ENCODE measurements at regions not wholly inside any gene's neighbourhood (a gene's known extent, or its start where the extent isn't known, plus 50 kb on each side); places are given as distances from the start of the nearest gene placed in this dataset.
"Not testable (repeated sequence)": the region's sequence is repeated elsewhere in the genome, so short reads cannot be mapped to it uniquely, and the experiment has no call there.

GRCh38 chr7:146057958-146058357 is 58.6 kb upstream of the CNTNAP2 start:
- DNase-seq = no peak

- DNase-seq = no peak
Observed at GRCh38 chr7:146054909-146055308, 61.7 kb upstream of the CNTNAP2 start.

GRCh38 chr7:146053492-146053891 is 63.1 kb upstream of the CNTNAP2 start:
- no peak for DNase-seq

GRCh38 chr7:146043310-146043709 is 73.3 kb upstream of the CNTNAP2 start:
- not testable (repeated sequence) for DNase-seq

GRCh38 chr7:146028251-146028750 is 88.3 kb upstream of the CNTNAP2 start:
- DNase-seq = no peak

- DNase-seq = no peak
Observed at GRCh38 chr7:146027243-146027642, 89.4 kb upstream of the CNTNAP2 start.

GRCh38 chr7:146022776-146023175 is 93.8 kb upstream of the CNTNAP2 start:
- DNase-seq = no peak

GRCh38 chr7:146019041-146020004 is 97.3 kb upstream of the CNTNAP2 start:
- DNase-seq = not testable (repeated sequence)

- not testable (repeated sequence) for DNase-seq
Observed at GRCh38 chr7:146017366-146017765, 99.2 kb upstream of the CNTNAP2 start.

- not testable (repeated sequence) for DNase-seq
Observed at GRCh38 chr7:146014154-146014553, 102.4 kb upstream of the CNTNAP2 start.

GRCh38 chr7:146008293-146008692 is 108.3 kb upstream of the CNTNAP2 start:
- no peak for DNase-seq

- no peak for DNase-seq
Observed at GRCh38 chr7:146004805-146005204, 111.8 kb upstream of the CNTNAP2 start.

- DNase-seq = no peak
Observed at GRCh38 chr7:146002431-146003078, 114.0 kb upstream of the CNTNAP2 start.

- DNase-seq = no peak
Observed at GRCh38 chr7:146002008-146002407, 114.6 kb upstream of the CNTNAP2 start.

GRCh38 chr7:146000882-146001281 is 115.7 kb upstream of the CNTNAP2 start:
- DNase-seq = no peak

GRCh38 chr7:145989469-145989868 is 127.1 kb upstream of the CNTNAP2 start:
- DNase-seq = no peak

- no peak for DNase-seq
Observed at GRCh38 chr7:145986248-145986874, 130.2 kb upstream of the CNTNAP2 start.

GRCh38 chr7:145978769-145979168 is 137.8 kb upstream of the CNTNAP2 start:
- DNase-seq = no peak

- DNase-seq = no peak
Observed at GRCh38 chr7:145959981-145960380, 156.6 kb upstream of the CNTNAP2 start.

GRCh38 chr7:145957160-145957890 is 159.3 kb upstream of the CNTNAP2 start:
- DNase-seq = peak in 1 of 2 donors; percentile 0

- peak; percentile 34 to 55 for DNase-seq
Observed at GRCh38 chr7:145951566-145951965, 165.0 kb upstream of the CNTNAP2 start.

GRCh38 chr7:145928937-145929336 is 187.7 kb upstream of the CNTNAP2 start:
- no peak for DNase-seq

All from right lung (tissue), 2 donors.